SK-N-SH (cell line): ENCODE measurements at regions not wholly inside any gene's neighbourhood (a gene's known extent, or its start where the extent isn't known, plus 50 kb on each side); places are given as distances from the start of the nearest gene placed in this dataset.

Source experiments
- CTCF ChIA-PET: fragments of 300-600, 350-600 bp; formaldehyde crosslinking; extraction: SDS; loops from one replicate; lab custom pipeline; 2021; lab: Yijun Ruan, JAX
- POLR2A ChIA-PET: fragments of 350-600 bp; sonication (Branson Sonifier 250); formaldehyde crosslinking; extraction: SDS; loops from one replicate; lab custom pipeline; 2020; ENCODE audit warnings: antibody characterized with exemption, inconsistent platforms; lab: Yijun Ruan, JAX
- DNase-seq: peaks from one replicate; pipeline ENCODE4 v3.0.0; 2012
- H2AFZ ChIP-seq: fragments of 200-600 bp; sonication (generic); 2 replicates; pipeline ENCODE4 v1.8.1; 2016; ENCODE audit warnings: antibody characterized with exemption, mild to moderate bottlenecking, low read depth
- H3F3A ChIP-seq: fragments of 200-600 bp; sonication (generic); replicated peaks from 2 replicates; pipeline ENCODE3; 2016; ENCODE audit warnings: antibody characterized with exemption, mild to moderate bottlenecking; ENCODE audit not compliant: insufficient read depth
- H3K27ac ChIP-seq, 2 experiments: fragments of 200-500 bp in 1 of 2; fragments of 200-600 bp in 1 of 2; sonication (Bioruptor generic) in 1 of 2; sonication (generic), shearing (Covaris generic) in 1 of 2; 2 replicates each; pipeline versions ENCODE4 v1.5.1 to v1.6.1; 2014 to 2016; ENCODE audit warnings: low read depth in 2 of 2, inconsistent platforms in 1 of 2, low read length in 1 of 2, mild to moderate bottlenecking in 1 of 2, mixed read lengths in 1 of 2
- H3K27me3 ChIP-seq: fragments of 200-600 bp; sonication (generic), shearing (Covaris generic); 2 replicates; pipeline ENCODE4 v1.6.1; 2016; ENCODE audit warnings: mixed run types; ENCODE audit not compliant: insufficient read depth
- H3K36me3 ChIP-seq, 2 experiments: fragments of 200-500 bp in 1 of 2; fragments of 200-600 bp in 1 of 2; sonication (Bioruptor generic) in 1 of 2; sonication (generic) in 1 of 2; replicated peaks in 1 of 2; 2 replicates each; pipeline versions ENCODE3 to v1.5.1; 2014 to 2016; ENCODE audit warnings: low read length in 1 of 2, mild to moderate bottlenecking in 1 of 2; ENCODE audit not compliant: insufficient read depth in 2 of 2, control insufficient read depth in 1 of 2
- H3K4me1 ChIP-seq, 2 experiments: fragments of 200-500 bp in 1 of 2; fragments of 200-600 bp in 1 of 2; sonication (Bioruptor generic) in 1 of 2; sonication (generic), shearing (Covaris generic) in 1 of 2; 2 replicates each; pipeline versions ENCODE4 v1.5.1 to v1.6.1; 2014 to 2016; ENCODE audit warnings: low read depth in 1 of 2, low read length in 1 of 2, mixed run types in 1 of 2; ENCODE audit not compliant: insufficient read depth in 2 of 2, control insufficient read depth in 1 of 2
- H3K4me2 ChIP-seq: fragments of 200-600 bp; sonication (generic), shearing (Covaris generic); 2 replicates; pipeline ENCODE4 v1.6.1; 2017; ENCODE audit warnings: mixed run types
- H3K4me3 ChIP-seq, 2 experiments: fragments of 200-500 bp in 1 of 2; fragments of 200-600 bp in 1 of 2; sonication (Bioruptor generic) in 1 of 2; sonication (generic), shearing (Covaris generic) in 1 of 2; 2 replicates each; pipeline versions ENCODE4 v1.5.1 to v1.8.1; 2014 to 2016; ENCODE audit warnings: low read depth in 2 of 2, inconsistent platforms in 1 of 2, low read length in 1 of 2, mild to moderate bottlenecking in 1 of 2, mixed read lengths in 1 of 2, moderate library complexity in 1 of 2
- H3K79me2 ChIP-seq: fragments of 200-600 bp; sonication (generic); 2 replicates; pipeline ENCODE4 v1.8.1; 2017; ENCODE audit warnings: mild to moderate bottlenecking; ENCODE audit not compliant: insufficient read depth
- H3K9ac ChIP-seq: fragments of 200-600 bp; sonication (generic); 2 replicates; pipeline ENCODE4 v1.6.1; 2017; ENCODE audit warnings: mixed run types
- H3K9me2 ChIP-seq: fragments of 200-600 bp; sonication (generic); 2 replicates; pipeline ENCODE4 v1.6.1; 2017; ENCODE audit warnings: mixed run types
- H3K9me3 ChIP-seq: fragments of 200-600 bp; sonication (generic); 2 replicates; pipeline ENCODE4 v1.6.1; 2017; ENCODE audit warnings: mixed run types, mild to moderate bottlenecking, moderate library complexity
- H4K20me1 ChIP-seq: fragments of 200-600 bp; sonication (generic); 2 replicates; pipeline ENCODE4 v1.6.1; 2017; ENCODE audit warnings: mild to moderate bottlenecking, mixed run types; ENCODE audit not compliant: insufficient read depth
- CHD2 ChIP-seq: fragments of 150-350 bp; IDR thresholded peaks from 2 replicates; pipeline ENCODE4 v1.6.1; 2018; ENCODE audit warnings: low read length; ENCODE audit not compliant: partially characterized antibody
- EP300 ChIP-seq, 2 experiments: IDR thresholded peaks; 2 replicates each; pipeline versions ENCODE4 v1.4.0 to v1.6.1; 2012; ENCODE audit warnings: borderline replicate concordance in 1 of 2, low read depth in 1 of 2, low read length in 1 of 2
- FOSL2 ChIP-seq: IDR thresholded peaks from 2 replicates; pipeline ENCODE4 v1.4.0; 2012; ENCODE audit warnings: low read depth, mild to moderate bottlenecking, moderate library complexity, borderline replicate concordance
- GATA2 ChIP-seq: sonication (generic); formaldehyde crosslinking; IDR thresholded peaks from 2 replicates; pipeline ENCODE4 v1.5.0; 2020; ENCODE audit warnings: mild to moderate bottlenecking, missing genetic modification reagents
- NRF1 ChIP-seq: IDR thresholded peaks from 2 replicates; pipeline ENCODE4 v1.6.1; 2012; ENCODE audit warnings: low read depth, mild to moderate bottlenecking, low read length
- POLR2AphosphoS5 ChIP-seq: IDR thresholded peaks from 2 replicates; pipeline ENCODE4 v1.6.1; 2012; ENCODE audit warnings: low read depth, low read length
- RXRA ChIP-seq: IDR thresholded peaks from 2 replicates; pipeline ENCODE4 v1.4.0; 2012; ENCODE audit warnings: low read depth, mild to moderate bottlenecking, borderline replicate concordance
- TAF1 ChIP-seq: IDR thresholded peaks from 2 replicates; pipeline ENCODE4 v1.6.1; 2012; ENCODE audit warnings: low read depth, mild to moderate bottlenecking, low read length, moderate library complexity, borderline replicate concordance
- USF1 ChIP-seq: IDR thresholded peaks from 2 replicates; pipeline ENCODE4 v1.4.0; 2012; ENCODE audit warnings: low read depth, borderline replicate concordance
- YY1 ChIP-seq: IDR thresholded peaks from 2 replicates; pipeline ENCODE4 v1.4.0; 2012; ENCODE audit warnings: low read depth, mild to moderate bottlenecking
- WGBS: methylation state at CpG from one replicate; pipeline ENCODE4 v1.1.6; 2017; ENCODE audit warnings: low lambda C conversion rate; 5-methylcytosine and 5-hydroxymethylcytosine counted together
- TF ChIP-seq, protein P1 (sequence below): fragments of 150-350 bp; IDR thresholded peaks from 2 replicates; pipeline ENCODE4 v1.6.1; 2017; ENCODE audit warnings: antibody characterized with exemption, low read length, low read depth, borderline replicate concordance
- TF ChIP-seq, protein P2 (sequence below): fragments of 200-600 bp; sonication (generic); IDR thresholded peaks from 2 replicates; pipeline ENCODE4 v1.6.1; 2017; ENCODE audit warnings: antibody characterized with exemption, mild to moderate bottlenecking, moderate library complexity
- TF ChIP-seq, protein P3 (sequence below): fragments of 150-350 bp; IDR thresholded peaks from 2 replicates; pipeline ENCODE4 v1.6.1; 2016; ENCODE audit warnings: mild to moderate bottlenecking, low read depth, low read length
- TF ChIP-seq, protein P4 (sequence below): IDR thresholded peaks from 2 replicates; pipeline ENCODE4 v1.4.0; 2012; ENCODE audit warnings: low read depth, borderline replicate concordance

DNA sequence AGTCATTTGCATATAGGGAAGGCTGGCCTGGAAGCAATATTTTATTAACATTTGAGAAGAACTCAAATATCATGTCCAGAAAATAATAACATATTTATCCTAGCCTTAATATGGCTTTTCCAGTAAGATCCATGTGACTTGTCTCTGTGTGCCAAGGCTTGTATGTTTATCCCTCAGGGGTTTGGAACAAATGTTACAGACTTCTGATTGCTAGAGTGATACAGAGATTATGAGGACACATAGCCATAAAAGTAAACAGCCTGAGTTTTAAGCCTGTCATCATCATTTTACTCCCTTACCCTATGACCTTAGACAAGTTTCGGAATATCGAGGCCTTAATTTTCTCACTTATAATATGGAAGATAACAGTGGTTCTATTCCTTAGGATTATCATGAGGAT lies 338.1 kb downstream of the GPAT3 start (continued):
- TF ChIP-seq, protein P1, sequence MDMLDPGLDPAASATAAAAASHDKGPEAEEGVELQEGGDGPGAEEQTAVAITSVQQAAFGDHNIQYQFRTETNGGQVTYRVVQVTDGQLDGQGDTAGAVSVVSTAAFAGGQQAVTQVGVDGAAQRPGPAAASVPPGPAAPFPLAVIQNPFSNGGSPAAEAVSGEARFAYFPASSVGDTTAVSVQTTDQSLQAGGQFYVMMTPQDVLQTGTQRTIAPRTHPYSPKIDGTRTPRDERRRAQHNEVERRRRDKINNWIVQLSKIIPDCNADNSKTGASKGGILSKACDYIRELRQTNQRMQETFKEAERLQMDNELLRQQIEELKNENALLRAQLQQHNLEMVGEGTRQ = no peak
- TF ChIP-seq EP300 (IDR thresholded peaks at IDR 0.05; ENCODE audit: borderline replicate concordance in 1 of 2, low read depth in 1 of 2, low read length in 1 of 2) (no peak), RXRA (no peak)
- TF ChIP-seq, all 33 proteins: peak for 0

DNA sequence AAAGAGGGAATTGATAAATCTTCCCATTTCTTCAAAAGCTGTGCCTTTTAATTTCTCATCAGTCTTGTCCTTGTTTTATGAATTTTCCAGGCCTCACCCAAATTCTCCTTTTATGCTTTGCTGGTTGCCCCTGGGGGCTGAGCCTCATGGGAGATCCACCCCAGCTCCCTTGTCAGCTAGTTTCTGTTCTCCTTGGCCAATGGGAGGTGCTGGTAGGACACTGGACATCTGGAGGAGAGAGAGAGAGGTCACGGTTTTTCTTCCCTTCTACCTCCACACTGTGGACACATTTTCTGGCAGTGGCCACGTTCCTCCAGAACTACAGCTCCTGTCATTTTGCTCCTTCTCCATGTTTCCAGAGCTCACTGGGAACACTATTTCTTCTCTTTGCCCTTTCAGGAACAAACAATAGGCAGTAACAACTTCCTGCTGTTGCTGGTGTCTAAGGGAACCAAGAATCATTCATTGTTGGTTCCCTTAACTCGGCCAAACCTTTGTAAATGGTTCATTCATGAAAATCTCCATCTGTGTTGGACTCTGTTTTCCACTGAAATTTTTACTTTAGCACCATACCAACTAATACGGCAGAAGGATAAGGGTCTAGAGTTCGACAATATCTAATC lies 334.5 kb downstream of the GPAT3 start:
- Histone ChIP-seq H3K9me2 (no peaks in the 10 kb centered on the region), H3K4me2 (no peak overlapping the region), H3K9me3 (no peaks in the 10 kb centered on the region; the same call in 1 of the 2 replicates), H3K79me2 (no peaks in the 10 kb centered on the region), H3K9ac (no peak overlapping the region), H3K36me3 (no peaks in the 10 kb centered on the region), H2AFZ (no peak overlapping the region), H4K20me1 (no peaks in the 10 kb centered on the region), H3K4me1 (no peaks in the 10 kb centered on the region), H3K27me3 (no peaks in the 10 kb centered on the region), H3F3A (no peaks in the 10 kb centered on the region), H3K27ac (no peak overlapping the region), H3K4me3 (no peak overlapping the region)
- WGBS = 26% methylated on average over 5 of the region's 5 CpGs
- DNase-seq = no peak
- CTCF ChIA-PET = no interaction called here
- POLR2A ChIA-PET = no interaction called here
- TF ChIP-seq CHD2 (no peak), GATA2 (CRISPR knock-in tag) (no peak), TAF1 (no peak), NRF1 (no peak), EP300 (IDR thresholded peaks at IDR 0.05; ENCODE audit: borderline replicate concordance in 1 of 2, low read depth in 1 of 2, low read length in 1 of 2) (no peak), FOSL2 (no peak), USF1 (no peak), YY1 (no peak), POLR2AphosphoS5 (no peak)
- TF ChIP-seq, protein P2, sequence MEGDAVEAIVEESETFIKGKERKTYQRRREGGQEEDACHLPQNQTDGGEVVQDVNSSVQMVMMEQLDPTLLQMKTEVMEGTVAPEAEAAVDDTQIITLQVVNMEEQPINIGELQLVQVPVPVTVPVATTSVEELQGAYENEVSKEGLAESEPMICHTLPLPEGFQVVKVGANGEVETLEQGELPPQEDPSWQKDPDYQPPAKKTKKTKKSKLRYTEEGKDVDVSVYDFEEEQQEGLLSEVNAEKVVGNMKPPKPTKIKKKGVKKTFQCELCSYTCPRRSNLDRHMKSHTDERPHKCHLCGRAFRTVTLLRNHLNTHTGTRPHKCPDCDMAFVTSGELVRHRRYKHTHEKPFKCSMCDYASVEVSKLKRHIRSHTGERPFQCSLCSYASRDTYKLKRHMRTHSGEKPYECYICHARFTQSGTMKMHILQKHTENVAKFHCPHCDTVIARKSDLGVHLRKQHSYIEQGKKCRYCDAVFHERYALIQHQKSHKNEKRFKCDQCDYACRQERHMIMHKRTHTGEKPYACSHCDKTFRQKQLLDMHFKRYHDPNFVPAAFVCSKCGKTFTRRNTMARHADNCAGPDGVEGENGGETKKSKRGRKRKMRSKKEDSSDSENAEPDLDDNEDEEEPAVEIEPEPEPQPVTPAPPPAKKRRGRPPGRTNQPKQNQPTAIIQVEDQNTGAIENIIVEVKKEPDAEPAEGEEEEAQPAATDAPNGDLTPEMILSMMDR = no peak
- TF ChIP-seq, protein P3, sequence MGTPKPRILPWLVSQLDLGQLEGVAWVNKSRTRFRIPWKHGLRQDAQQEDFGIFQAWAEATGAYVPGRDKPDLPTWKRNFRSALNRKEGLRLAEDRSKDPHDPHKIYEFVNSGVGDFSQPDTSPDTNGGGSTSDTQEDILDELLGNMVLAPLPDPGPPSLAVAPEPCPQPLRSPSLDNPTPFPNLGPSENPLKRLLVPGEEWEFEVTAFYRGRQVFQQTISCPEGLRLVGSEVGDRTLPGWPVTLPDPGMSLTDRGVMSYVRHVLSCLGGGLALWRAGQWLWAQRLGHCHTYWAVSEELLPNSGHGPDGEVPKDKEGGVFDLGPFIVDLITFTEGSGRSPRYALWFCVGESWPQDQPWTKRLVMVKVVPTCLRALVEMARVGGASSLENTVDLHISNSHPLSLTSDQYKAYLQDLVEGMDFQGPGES = no peak
- TF ChIP-seq, protein P4, sequence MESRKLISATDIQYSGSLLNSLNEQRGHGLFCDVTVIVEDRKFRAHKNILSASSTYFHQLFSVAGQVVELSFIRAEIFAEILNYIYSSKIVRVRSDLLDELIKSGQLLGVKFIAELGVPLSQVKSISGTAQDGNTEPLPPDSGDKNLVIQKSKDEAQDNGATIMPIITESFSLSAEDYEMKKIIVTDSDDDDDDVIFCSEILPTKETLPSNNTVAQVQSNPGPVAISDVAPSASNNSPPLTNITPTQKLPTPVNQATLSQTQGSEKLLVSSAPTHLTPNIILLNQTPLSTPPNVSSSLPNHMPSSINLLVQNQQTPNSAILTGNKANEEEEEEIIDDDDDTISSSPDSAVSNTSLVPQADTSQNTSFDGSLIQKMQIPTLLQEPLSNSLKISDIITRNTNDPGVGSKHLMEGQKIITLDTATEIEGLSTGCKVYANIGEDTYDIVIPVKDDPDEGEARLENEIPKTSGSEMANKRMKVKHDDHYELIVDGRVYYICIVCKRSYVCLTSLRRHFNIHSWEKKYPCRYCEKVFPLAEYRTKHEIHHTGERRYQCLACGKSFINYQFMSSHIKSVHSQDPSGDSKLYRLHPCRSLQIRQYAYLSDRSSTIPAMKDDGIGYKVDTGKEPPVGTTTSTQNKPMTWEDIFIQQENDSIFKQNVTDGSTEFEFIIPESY = no peak
